Endothelial cell of umbilical vein (primary cell): ENCODE measurements at regions not wholly inside any gene's neighbourhood (a gene's known extent, or its start where the extent isn't known, plus 50 kb on each side); places are given as distances from the start of the nearest gene placed in this dataset.

Experiments
- BruUV-seq: library from RNA; stranded (reverse); fragments of 400-500 nt; replicated peaks from 2 replicates; lab custom pipeline; 2021; lab: Mats Ljungman, UMichigan
- CTCF ChIA-PET: fragments of 300-600, 350-600 bp; sonication (Branson Sonifier 250); formaldehyde crosslinking; loops from one replicate; lab custom pipeline; 2021; ENCODE audit warnings: antibody characterized with exemption, inconsistent platforms; lab: Charles Lee
- POLR2A ChIA-PET: fragments of 300-600, 350-600 bp; sonication (Branson Sonifier 250); formaldehyde crosslinking; loops from one replicate; lab custom pipeline; 2021; ENCODE audit warnings: antibody characterized with exemption, inconsistent platforms; lab: Charles Lee
- DNase-seq: peaks from one replicate; pipeline ENCODE4 v3.0.0-alpha.2; 2011; ENCODE audit warnings: low read depth, low spot score
- FAIRE-seq: peaks from 2 replicates; lab custom pipeline; 2011; peaks lifted over from hg19 to GRCh38; lab: Jason Lieb, UNC
- H2AFZ ChIP-seq: 2 replicates; pipeline ENCODE4 v1.6.0; 2012; ENCODE audit warnings: low read depth, low read length, control low read depth, inconsistent platforms
- H3K27ac ChIP-seq: 2 replicates; pipeline ENCODE4 v1.5.1; 2011; ENCODE audit warnings: low read depth, mild to moderate bottlenecking, control low read depth, low read length, moderate library complexity; ENCODE audit not compliant: insufficient read depth
- H3K27me3 ChIP-seq, 2 experiments: 2 replicates each; pipeline versions ENCODE4 v1.6.0 to v1.6.1; 2011; ENCODE audit warnings: low read length in 2 of 2, mixed read lengths in 1 of 2; ENCODE audit not compliant: control insufficient read depth in 2 of 2, insufficient read depth in 2 of 2
- H3K36me3 ChIP-seq, 2 experiments: 2 replicates in 1 of 2; 3 replicates in 1 of 2; pipeline ENCODE4 v1.5.1; 2011; ENCODE audit warnings: low read length in 2 of 2, mild to moderate bottlenecking in 1 of 2, moderate library complexity in 1 of 2; ENCODE audit not compliant: control insufficient read depth in 2 of 2, insufficient read depth in 2 of 2; ENCODE audit errors: extremely low read depth in 1 of 2
- H3K4me1 ChIP-seq: 3 replicates; pipeline ENCODE4 v1.5.1; 2011; ENCODE audit warnings: mild to moderate bottlenecking, low read length; ENCODE audit not compliant: control insufficient read depth, insufficient read depth; ENCODE audit errors: extremely low read depth
- H3K4me2 ChIP-seq: 2 replicates; pipeline ENCODE4 v1.6.1; 2011; ENCODE audit warnings: low read length, control low read depth, mixed read lengths; ENCODE audit not compliant: insufficient read depth
- H3K4me3 ChIP-seq, 3 experiments: fragments of 200-600 bp in 1 of 3; sonication (generic), shearing (Covaris generic) in 1 of 3; replicated peaks in 1 of 3; 2 replicates each; pipeline ENCODE4 v1.5.1; 2011 to 2016; ENCODE audit warnings: control low read depth in 3 of 3, low read length in 3 of 3, mild to moderate bottlenecking in 2 of 3, inconsistent platforms in 1 of 3, low read depth in 1 of 3, moderate library complexity in 1 of 3; ENCODE audit not compliant: insufficient read depth in 1 of 3
- H3K79me2 ChIP-seq: 2 replicates; pipeline ENCODE4 v1.6.0; 2012; ENCODE audit warnings: low read length, inconsistent platforms; ENCODE audit not compliant: control insufficient read depth, insufficient read depth
- H3K9ac ChIP-seq: replicated peaks from 2 replicates; pipeline ENCODE3; 2011; ENCODE audit warnings: low read length, control low read depth; ENCODE audit not compliant: insufficient read depth; ENCODE audit errors: extremely low read depth
- H3K9me1 ChIP-seq: replicated peaks from 3 replicates; pipeline ENCODE4 v1.6.0; 2011; ENCODE audit warnings: mild to moderate bottlenecking, low read length; ENCODE audit not compliant: control insufficient read depth, insufficient read depth; ENCODE audit errors: extremely low read depth
- H3K9me3 ChIP-seq: replicated peaks from 2 replicates; pipeline ENCODE4 v1.5.1; 2012; ENCODE audit warnings: low read length, inconsistent platforms; ENCODE audit not compliant: control insufficient read depth, insufficient read depth
- H4K20me1 ChIP-seq: replicated peaks from 2 replicates; pipeline ENCODE3; 2011; ENCODE audit warnings: mild to moderate bottlenecking, low read length; ENCODE audit not compliant: control insufficient read depth, insufficient read depth; ENCODE audit errors: extremely low read depth
- EZH2 ChIP-seq: IDR thresholded peaks from 2 replicates; pipeline ENCODE4 v1.6.1; 2012; ENCODE audit warnings: borderline replicate concordance, low read depth, mild to moderate bottlenecking, moderate library complexity, low read length, inconsistent platforms; ENCODE audit not compliant: severe bottlenecking
- FOS ChIP-seq: IDR thresholded peaks from 2 replicates; pipeline ENCODE4 v1.6.1; 2011; ENCODE audit warnings: mild to moderate bottlenecking, low read length, moderate library complexity, borderline replicate concordance; ENCODE audit not compliant: insufficient read depth
- GATA2 ChIP-seq: IDR thresholded peaks from 2 replicates; pipeline ENCODE4 v1.7.0; 2011; ENCODE audit warnings: low read depth, mild to moderate bottlenecking, moderate library complexity, mixed read lengths, low read length; ENCODE audit not compliant: insufficient read length, insufficient read depth
- JUN ChIP-seq: IDR thresholded peaks from 2 replicates; pipeline ENCODE4 v1.6.1; 2011; ENCODE audit warnings: borderline replicate concordance, low read depth; ENCODE audit not compliant: insufficient read length, insufficient read depth
- MYC ChIP-seq: IDR thresholded peaks from one replicate; pipeline ENCODE4 v1.6.1; 2011; ENCODE audit warnings: mild to moderate bottlenecking, low read depth, low read length
- POLR2A ChIP-seq: IDR thresholded peaks from 2 replicates; pipeline ENCODE4 v1.6.1; 2012; ENCODE audit warnings: low read depth, mild to moderate bottlenecking, control low read depth, low read length
- POLR2AphosphoS5 ChIP-seq: IDR thresholded peaks from 2 replicates; pipeline ENCODE4 v1.6.1; 2012; ENCODE audit warnings: low read depth, mild to moderate bottlenecking, control low read depth, low read length, moderate library complexity; ENCODE audit not compliant: insufficient read depth
- dilution Hi-C: fragments of 300-500 bp; cut with MboI; formaldehyde crosslinking; loops from one replicate; pipeline ENCODE4 v1.15.0; 2019; ENCODE audit warnings: low sequenced_read_pairs; ENCODE audit not compliant: extremely low pct_ligation_motif_present
- intact Hi-C: fragments of 100-400 bp; cut with micrococcal nuclease; formaldehyde crosslinking; loops from one replicate; pipeline ENCODE4 v1.10.0; 2022
- TF ChIP-seq, protein P1 (sequence below): IDR thresholded peaks from 2 replicates; pipeline ENCODE4 v1.6.1; 2011; ENCODE audit not compliant: insufficient read depth, insufficient read length
- TF ChIP-seq, protein P2 (sequence below), 2 donors: IDR thresholded peaks; 1 replicate in 1 of 2; 2 replicates in 1 of 2; pipeline ENCODE4 v1.5.1; 2011; ENCODE audit warnings: low read length in 2 of 2, mild to moderate bottlenecking in 2 of 2, moderate library complexity in 2 of 2, control low read depth in 1 of 2, inconsistent platforms in 1 of 2, low read depth in 1 of 2; ENCODE audit not compliant: insufficient read depth in 1 of 2; ENCODE audit errors: extremely low read depth in 1 of 2

DNA sequence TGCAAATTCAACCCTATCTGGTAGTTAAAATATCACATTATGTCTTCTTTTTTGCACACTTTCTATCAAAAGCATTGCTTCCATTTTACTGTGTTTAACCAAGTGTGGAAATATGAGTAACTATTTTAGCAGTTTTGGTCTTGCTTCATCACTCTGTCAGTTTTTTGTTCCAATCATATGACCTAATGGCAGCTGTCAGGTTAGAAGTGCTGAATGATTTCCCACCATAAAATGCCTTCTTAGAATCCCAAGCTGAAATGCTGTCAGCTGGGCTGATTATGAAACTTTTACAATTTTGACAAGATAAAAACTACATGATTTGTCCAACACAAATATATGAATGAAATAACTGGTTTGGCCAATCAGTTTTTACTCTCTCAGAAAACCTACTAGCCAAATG is 1654.6 kb upstream of the RAG2 start:
- H2AFZ ChIP-seq: no peak overlapping the region
- H3K9ac ChIP-seq: no peak overlapping the region
- H3K9me1 ChIP-seq: no peaks in the 10 kb centered on the region
- TF ChIP-seq MYC (no peak), POLR2A (no peak), EZH2 (no peak), POLR2AphosphoS5 (no peak), JUN (no peak), FOS (no peak), GATA2 (no peak)
- TF ChIP-seq, protein P1, sequence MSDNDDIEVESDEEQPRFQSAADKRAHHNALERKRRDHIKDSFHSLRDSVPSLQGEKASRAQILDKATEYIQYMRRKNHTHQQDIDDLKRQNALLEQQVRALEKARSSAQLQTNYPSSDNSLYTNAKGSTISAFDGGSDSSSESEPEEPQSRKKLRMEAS: no peak
- TF ChIP-seq, protein P2, sequence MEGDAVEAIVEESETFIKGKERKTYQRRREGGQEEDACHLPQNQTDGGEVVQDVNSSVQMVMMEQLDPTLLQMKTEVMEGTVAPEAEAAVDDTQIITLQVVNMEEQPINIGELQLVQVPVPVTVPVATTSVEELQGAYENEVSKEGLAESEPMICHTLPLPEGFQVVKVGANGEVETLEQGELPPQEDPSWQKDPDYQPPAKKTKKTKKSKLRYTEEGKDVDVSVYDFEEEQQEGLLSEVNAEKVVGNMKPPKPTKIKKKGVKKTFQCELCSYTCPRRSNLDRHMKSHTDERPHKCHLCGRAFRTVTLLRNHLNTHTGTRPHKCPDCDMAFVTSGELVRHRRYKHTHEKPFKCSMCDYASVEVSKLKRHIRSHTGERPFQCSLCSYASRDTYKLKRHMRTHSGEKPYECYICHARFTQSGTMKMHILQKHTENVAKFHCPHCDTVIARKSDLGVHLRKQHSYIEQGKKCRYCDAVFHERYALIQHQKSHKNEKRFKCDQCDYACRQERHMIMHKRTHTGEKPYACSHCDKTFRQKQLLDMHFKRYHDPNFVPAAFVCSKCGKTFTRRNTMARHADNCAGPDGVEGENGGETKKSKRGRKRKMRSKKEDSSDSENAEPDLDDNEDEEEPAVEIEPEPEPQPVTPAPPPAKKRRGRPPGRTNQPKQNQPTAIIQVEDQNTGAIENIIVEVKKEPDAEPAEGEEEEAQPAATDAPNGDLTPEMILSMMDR (IDR thresholded peaks at IDR 0.05; ENCODE audit: extremely low read depth in 1 of 2, insufficient read depth in 1 of 2, low read depth in 1 of 2, low read length in 2 of 2): no peak
- no peak overlapping the region for H3K27ac ChIP-seq
- H3K4me3 ChIP-seq: no peak overlapping the region
- H3K27me3 ChIP-seq: no peaks in the 10 kb centered on the region
- intact Hi-C loops: no loop called here
- H3K79me2 ChIP-seq: no peaks in the 10 kb centered on the region
- DNase-seq (no peak), FAIRE-seq (no peak)
- no peaks in the 10 kb centered on the region for H4K20me1 ChIP-seq
- no peaks in the 10 kb centered on the region for H3K9me3 ChIP-seq
- dilution Hi-C loops: no loop called here
- CTCF ChIA-PET: no interaction called here
- no TSS peak for BruUV-seq
- no peak overlapping the region for H3K4me2 ChIP-seq
- no peaks in the 10 kb centered on the region for H3K36me3 ChIP-seq
- H3K4me1 ChIP-seq: no peaks in the 10 kb centered on the region
- POLR2A ChIA-PET: no interaction called here
